Esophagus squamous epithelium (tissue), 4 donors: ENCODE measurements at regions not wholly inside any gene's neighbourhood (a gene's known extent, or its start where the extent isn't known, plus 50 kb on each side); places are given as distances from the start of the nearest gene placed in this dataset.

Experiments used
- POLR2A ChIP-seq, 4 donors: fragments of 450-650 bp; IDR thresholded peaks; one replicate each; pipeline ENCODE4 v1.6.1; 2017; ENCODE audit warnings: antibody characterized with exemption in 4 of 4, mild to moderate bottlenecking in 4 of 4, moderate library complexity in 3 of 4
- TF ChIP-seq, protein P1 (sequence below), 6 experiments: fragments of 450-650 bp in 4 of 6; fragments of 200-600 bp in 2 of 6; sonication (generic) in 2 of 6; IDR thresholded peaks; one replicate each; pipeline ENCODE4 v1.5.1; 2016 to 2019; ENCODE audit warnings: antibody characterized with exemption in 6 of 6, mild to moderate bottlenecking in 4 of 6, moderate library complexity in 4 of 6

GRCh38 chr16:85331688-85332087 lies 219.4 kb upstream of the CIBAR2 start:
- TF ChIP-seq, protein P1, sequence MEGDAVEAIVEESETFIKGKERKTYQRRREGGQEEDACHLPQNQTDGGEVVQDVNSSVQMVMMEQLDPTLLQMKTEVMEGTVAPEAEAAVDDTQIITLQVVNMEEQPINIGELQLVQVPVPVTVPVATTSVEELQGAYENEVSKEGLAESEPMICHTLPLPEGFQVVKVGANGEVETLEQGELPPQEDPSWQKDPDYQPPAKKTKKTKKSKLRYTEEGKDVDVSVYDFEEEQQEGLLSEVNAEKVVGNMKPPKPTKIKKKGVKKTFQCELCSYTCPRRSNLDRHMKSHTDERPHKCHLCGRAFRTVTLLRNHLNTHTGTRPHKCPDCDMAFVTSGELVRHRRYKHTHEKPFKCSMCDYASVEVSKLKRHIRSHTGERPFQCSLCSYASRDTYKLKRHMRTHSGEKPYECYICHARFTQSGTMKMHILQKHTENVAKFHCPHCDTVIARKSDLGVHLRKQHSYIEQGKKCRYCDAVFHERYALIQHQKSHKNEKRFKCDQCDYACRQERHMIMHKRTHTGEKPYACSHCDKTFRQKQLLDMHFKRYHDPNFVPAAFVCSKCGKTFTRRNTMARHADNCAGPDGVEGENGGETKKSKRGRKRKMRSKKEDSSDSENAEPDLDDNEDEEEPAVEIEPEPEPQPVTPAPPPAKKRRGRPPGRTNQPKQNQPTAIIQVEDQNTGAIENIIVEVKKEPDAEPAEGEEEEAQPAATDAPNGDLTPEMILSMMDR (IDR thresholded peaks at IDR 0.05) = no peak
- no peak for TF ChIP-seq POLR2A (IDR thresholded peaks at IDR 0.05)
